ENCODE measurements at regions not wholly inside any gene's neighbourhood (a gene's known extent, or its start where the extent isn't known, plus 50 kb on each side); places are given as distances from the start of the nearest gene placed in this dataset.
A peak's percentile ranks its signal among the peaks of the same experiment; 100 is the strongest.

DNA sequence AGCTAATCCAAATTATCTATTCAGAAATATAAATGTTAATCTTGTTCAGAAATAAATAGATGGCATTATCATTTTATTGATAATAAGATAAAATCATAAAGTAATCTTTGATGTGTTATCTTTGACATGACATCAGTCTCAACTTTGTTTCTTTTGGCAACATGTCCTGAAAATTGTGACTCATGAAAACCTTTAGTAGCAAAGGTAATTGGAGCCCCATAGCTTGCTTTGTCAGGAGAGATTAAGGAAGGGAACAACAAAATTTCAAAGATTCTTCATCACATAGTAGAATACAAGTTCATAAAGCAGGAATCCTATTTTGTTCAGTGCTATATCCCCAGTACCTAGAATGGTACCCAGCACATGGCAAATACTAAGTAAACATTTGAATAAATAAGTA, 165.4 kb downstream of the KCNE4 start:
- H3F3A ChIP-seq (replicated peaks; ENCODE audit: insufficient read depth), result no peaks in the 10 kb centered on the region
- no peaks in the 10 kb centered on the region for H3K36me3 ChIP-seq (replicated peaks in 1 of 2; ENCODE audit: control insufficient read depth in 1 of 2, insufficient read depth in 2 of 2, low read length in 1 of 2)
- no peak overlapping the region for H3K9ac ChIP-seq
- H4K20me1 ChIP-seq (ENCODE audit: insufficient read depth), result no peaks in the 10 kb centered on the region
- no peaks in the 10 kb centered on the region for H3K27me3 ChIP-seq (ENCODE audit: insufficient read depth)
- H3K4me2 ChIP-seq, result no peak overlapping the region
- H3K4me3 ChIP-seq (ENCODE audit: low read depth in 2 of 2, low read length in 1 of 2), result no peak overlapping the region
- 0 out of 2 replicates have a peak, but pooled peaks cover 1% of the 10 kb centered on the region for H3K9me3 ChIP-seq
- ChIA-PET CTCF (no interaction called here), POLR2A (no interaction called here)
- H2AFZ ChIP-seq (ENCODE audit: low read depth), result no peak overlapping the region
- no peak overlapping the region for H3K27ac ChIP-seq (ENCODE audit: low read depth in 2 of 2, low read length in 1 of 2)
- H3K79me2 ChIP-seq (ENCODE audit: insufficient read depth), result no peaks in the 10 kb centered on the region
- no peaks in the 10 kb centered on the region for H3K9me2 ChIP-seq
- H3K4me1 ChIP-seq (ENCODE audit: control insufficient read depth in 1 of 2, insufficient read depth in 2 of 2, low read depth in 1 of 2, low read length in 1 of 2), result peaks cover 0 to 8% of the 10 kb centered on the region in 2 experiments; a peak in 1 of 4 replicates
- TF ChIP-seq NRF1 (IDR thresholded peaks at IDR 0.05; ENCODE audit: low read depth, low read length) (no peak), POLR2AphosphoS5 (IDR thresholded peaks at IDR 0.05; ENCODE audit: low read depth, low read length) (no peak), GABPA (IDR thresholded peaks at IDR 0.05; ENCODE audit: low read depth) (no peak), TEAD4 (IDR thresholded peaks at IDR 0.05; ENCODE audit: borderline replicate concordance, insufficient read depth) (no peak), NFIC (IDR thresholded peaks at IDR 0.05; ENCODE audit: borderline replicate concordance) (peak; percentile 19; the same call in 1 of the 2 replicates), RCOR1 (IDR thresholded peaks at IDR 0.05; ENCODE audit: low read length) (no peak)
- TF ChIP-seq, protein P1, sequence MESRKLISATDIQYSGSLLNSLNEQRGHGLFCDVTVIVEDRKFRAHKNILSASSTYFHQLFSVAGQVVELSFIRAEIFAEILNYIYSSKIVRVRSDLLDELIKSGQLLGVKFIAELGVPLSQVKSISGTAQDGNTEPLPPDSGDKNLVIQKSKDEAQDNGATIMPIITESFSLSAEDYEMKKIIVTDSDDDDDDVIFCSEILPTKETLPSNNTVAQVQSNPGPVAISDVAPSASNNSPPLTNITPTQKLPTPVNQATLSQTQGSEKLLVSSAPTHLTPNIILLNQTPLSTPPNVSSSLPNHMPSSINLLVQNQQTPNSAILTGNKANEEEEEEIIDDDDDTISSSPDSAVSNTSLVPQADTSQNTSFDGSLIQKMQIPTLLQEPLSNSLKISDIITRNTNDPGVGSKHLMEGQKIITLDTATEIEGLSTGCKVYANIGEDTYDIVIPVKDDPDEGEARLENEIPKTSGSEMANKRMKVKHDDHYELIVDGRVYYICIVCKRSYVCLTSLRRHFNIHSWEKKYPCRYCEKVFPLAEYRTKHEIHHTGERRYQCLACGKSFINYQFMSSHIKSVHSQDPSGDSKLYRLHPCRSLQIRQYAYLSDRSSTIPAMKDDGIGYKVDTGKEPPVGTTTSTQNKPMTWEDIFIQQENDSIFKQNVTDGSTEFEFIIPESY (IDR thresholded peaks at IDR 0.05; ENCODE audit: borderline replicate concordance, low read depth), result no peak
- DNase-seq, result no peak

GRCh38 chr2:223218587-223219178, 166.7 kb downstream of the KCNE4 start:
- no peaks in the 10 kb centered on the region for H3K36me3 ChIP-seq (replicated peaks in 1 of 2; ENCODE audit: control insufficient read depth in 1 of 2, insufficient read depth in 2 of 2, low read length in 1 of 2)
- no peak overlapping the region for H3K4me2 ChIP-seq
- H4K20me1 ChIP-seq (ENCODE audit: insufficient read depth), result no peaks in the 10 kb centered on the region
- POLR2A ChIA-PET, result no interaction called here
- no peaks in the 10 kb centered on the region for H3K9me3 ChIP-seq
- WGBS (ENCODE audit: low lambda C conversion rate), result 65% methylated on average over 2 of the region's 2 CpGs
- H3K4me3 ChIP-seq (ENCODE audit: low read depth in 2 of 2, low read length in 1 of 2), result no peak overlapping the region
- no peak for DNase-seq
- H3K27ac ChIP-seq (ENCODE audit: low read depth in 2 of 2, low read length in 1 of 2), result no peak overlapping the region
- H3K4me1 ChIP-seq (ENCODE audit: control insufficient read depth in 1 of 2, insufficient read depth in 2 of 2, low read depth in 1 of 2, low read length in 1 of 2), result peaks cover 0 to 8% of the 10 kb centered on the region in 2 experiments; a peak in 1 of 4 replicates
- no peaks in the 10 kb centered on the region for H3F3A ChIP-seq (replicated peaks; ENCODE audit: insufficient read depth)
- no peak overlapping the region for H2AFZ ChIP-seq (ENCODE audit: low read depth)
- CTCF ChIA-PET, result interaction anchor here (0.6 to 1.0 kb wide), 3 partner anchors 10 to 596 kb away, joined by 3 to 4 read pairs (median 3); no protein-coding TSS in a partner anchor
- no peaks in the 10 kb centered on the region for H3K27me3 ChIP-seq (ENCODE audit: insufficient read depth)
- no peak overlapping the region for H3K9ac ChIP-seq
- TF ChIP-seq IRF3 (IDR thresholded peaks at IDR 0.05; ENCODE audit: low read depth, low read length) (no peak), FOXM1 (IDR thresholded peaks at IDR 0.05; ENCODE audit: low read depth) (no peak), FOSL2 (IDR thresholded peaks at IDR 0.05; ENCODE audit: borderline replicate concordance, low read depth) (no peak), GABPA (IDR thresholded peaks at IDR 0.05; ENCODE audit: low read depth) (no peak), SMC3 (IDR thresholded peaks at IDR 0.05; ENCODE audit: low read depth, low read length) (no peak), ELF1 (IDR thresholded peaks at IDR 0.05) (no peak), RCOR1 (IDR thresholded peaks at IDR 0.05; ENCODE audit: low read length) (no peak), PBX3 (IDR thresholded peaks at IDR 0.05) (no peak), CTCF (IDR thresholded peaks at IDR 0.05) (no peak), YY1 (IDR thresholded peaks at IDR 0.05; ENCODE audit: low read depth) (no peak), NRF1 (IDR thresholded peaks at IDR 0.05; ENCODE audit: low read depth, low read length) (no peak)
- TF ChIP-seq, protein P2, sequence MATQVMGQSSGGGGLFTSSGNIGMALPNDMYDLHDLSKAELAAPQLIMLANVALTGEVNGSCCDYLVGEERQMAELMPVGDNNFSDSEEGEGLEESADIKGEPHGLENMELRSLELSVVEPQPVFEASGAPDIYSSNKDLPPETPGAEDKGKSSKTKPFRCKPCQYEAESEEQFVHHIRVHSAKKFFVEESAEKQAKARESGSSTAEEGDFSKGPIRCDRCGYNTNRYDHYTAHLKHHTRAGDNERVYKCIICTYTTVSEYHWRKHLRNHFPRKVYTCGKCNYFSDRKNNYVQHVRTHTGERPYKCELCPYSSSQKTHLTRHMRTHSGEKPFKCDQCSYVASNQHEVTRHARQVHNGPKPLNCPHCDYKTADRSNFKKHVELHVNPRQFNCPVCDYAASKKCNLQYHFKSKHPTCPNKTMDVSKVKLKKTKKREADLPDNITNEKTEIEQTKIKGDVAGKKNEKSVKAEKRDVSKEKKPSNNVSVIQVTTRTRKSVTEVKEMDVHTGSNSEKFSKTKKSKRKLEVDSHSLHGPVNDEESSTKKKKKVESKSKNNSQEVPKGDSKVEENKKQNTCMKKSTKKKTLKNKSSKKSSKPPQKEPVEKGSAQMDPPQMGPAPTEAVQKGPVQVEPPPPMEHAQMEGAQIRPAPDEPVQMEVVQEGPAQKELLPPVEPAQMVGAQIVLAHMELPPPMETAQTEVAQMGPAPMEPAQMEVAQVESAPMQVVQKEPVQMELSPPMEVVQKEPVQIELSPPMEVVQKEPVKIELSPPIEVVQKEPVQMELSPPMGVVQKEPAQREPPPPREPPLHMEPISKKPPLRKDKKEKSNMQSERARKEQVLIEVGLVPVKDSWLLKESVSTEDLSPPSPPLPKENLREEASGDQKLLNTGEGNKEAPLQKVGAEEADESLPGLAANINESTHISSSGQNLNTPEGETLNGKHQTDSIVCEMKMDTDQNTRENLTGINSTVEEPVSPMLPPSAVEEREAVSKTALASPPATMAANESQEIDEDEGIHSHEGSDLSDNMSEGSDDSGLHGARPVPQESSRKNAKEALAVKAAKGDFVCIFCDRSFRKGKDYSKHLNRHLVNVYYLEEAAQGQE (IDR thresholded peaks at IDR 0.05; ENCODE audit: low read depth, low read length), result no peak
- no peaks in the 10 kb centered on the region for H3K79me2 ChIP-seq (ENCODE audit: insufficient read depth)
- no peaks in the 10 kb centered on the region for H3K9me2 ChIP-seq

All from SK-N-SH (cell line).